IMR-90 (cell line): ENCODE measurements at regions not wholly inside any gene's neighbourhood (a gene's known extent, or its start where the extent isn't known, plus 50 kb on each side); places are given as distances from the start of the nearest gene placed in this dataset.

Source experiments
- ATAC-seq: fragments of 200-7000 bp; cut with Tn5 transposase; 2 replicates; pipeline ENCODE4 v1.9.1; 2020; ENCODE audit warnings: low read depth, mild to moderate bottlenecking, moderate library complexity
- BruUV-seq: library from RNA; stranded (reverse); fragments of 400-500 nt; replicated peaks from 2 replicates; lab custom pipeline; 2021; lab: Mats Ljungman, UMichigan
- CTCF ChIA-PET: fragments of 300-600 bp; formaldehyde crosslinking; extraction: SDS; loops from one replicate; lab custom pipeline; 2021; ENCODE audit warnings: antibody characterized with exemption; lab: Yijun Ruan, JAX
- POLR2A ChIA-PET: fragments of 300-600 bp; sonication (Branson Sonifier 250); formaldehyde crosslinking; loops from one replicate; lab custom pipeline; 2022; ENCODE audit warnings: antibody characterized with exemption; ENCODE audit not compliant: unreplicated experiment; lab: Charles Lee
- DNase-seq: peaks from one replicate; pipeline ENCODE4 v3.0.0; 2013
- H2AFZ ChIP-seq: replicated peaks from 2 replicates; pipeline ENCODE3; 2013; ENCODE audit warnings: low read length, mild to moderate bottlenecking; ENCODE audit not compliant: poor library complexity
- H2AK5ac ChIP-seq: 2 replicates; pipeline ENCODE4 v1.6.1; 2013; ENCODE audit warnings: low read depth, low read length, inconsistent platforms
- H2AK9ac ChIP-seq: replicated peaks from 2 replicates; pipeline ENCODE3; 2013; ENCODE audit warnings: mild to moderate bottlenecking, low read depth, low read length, moderate library complexity; ENCODE audit not compliant: poor library complexity
- H2BK120ac ChIP-seq: 2 replicates; pipeline ENCODE4 v1.6.1; 2013; ENCODE audit warnings: low read depth, low read length, inconsistent platforms
- H2BK15ac ChIP-seq: 3 replicates; pipeline ENCODE4 v1.6.1; 2013; ENCODE audit warnings: low read depth, low read length, inconsistent platforms
- H2BK20ac ChIP-seq: 2 replicates; pipeline ENCODE4 v1.6.1; 2013; ENCODE audit warnings: low read depth, mild to moderate bottlenecking, inconsistent platforms, low read length, moderate library complexity
- H2BK5ac ChIP-seq: 2 replicates; pipeline ENCODE4 v1.6.1; 2013; ENCODE audit warnings: mild to moderate bottlenecking, low read depth, low read length, inconsistent platforms; ENCODE audit not compliant: poor library complexity, severe bottlenecking
- H3K14ac ChIP-seq: replicated peaks from 2 replicates; pipeline ENCODE4 v1.6.1; 2013; ENCODE audit warnings: low read depth, low read length, inconsistent platforms
- H3K18ac ChIP-seq: 2 replicates; pipeline ENCODE4 v1.6.1; 2013; ENCODE audit warnings: low read depth, low read length, control low read depth
- H3K23ac ChIP-seq: 2 replicates; pipeline ENCODE4 v1.6.1; 2013; ENCODE audit warnings: low read depth, low read length, inconsistent platforms
- H3K27ac ChIP-seq: 2 replicates; pipeline ENCODE4 v1.5.1; 2013; ENCODE audit warnings: mild to moderate bottlenecking, control low read depth, low read length; ENCODE audit not compliant: insufficient read depth
- H3K27me3 ChIP-seq: 2 replicates; pipeline ENCODE4 v1.6.1; 2013; ENCODE audit warnings: low read length; ENCODE audit not compliant: control insufficient read depth, insufficient read depth
- H3K36me3 ChIP-seq: 2 replicates; pipeline ENCODE4 v1.6.1; 2013; ENCODE audit warnings: low read length, mixed read lengths; ENCODE audit not compliant: control insufficient read depth, insufficient read depth
- H3K4ac ChIP-seq: 2 replicates; pipeline ENCODE4 v1.6.1; 2013; ENCODE audit warnings: low read depth, low read length, inconsistent platforms
- H3K4me1 ChIP-seq: 2 replicates; pipeline ENCODE4 v1.6.1; 2013; ENCODE audit warnings: low read length, mixed read lengths; ENCODE audit not compliant: control insufficient read depth, insufficient read depth
- H3K4me2 ChIP-seq: 2 replicates; pipeline ENCODE4 v1.6.1; 2013; ENCODE audit warnings: low read depth, mild to moderate bottlenecking, control low read depth, low read length, moderate library complexity
- H3K4me3 ChIP-seq: 2 replicates; pipeline ENCODE4 v1.5.1; 2013; ENCODE audit warnings: low read depth, mild to moderate bottlenecking, control low read depth, low read length, moderate library complexity; ENCODE audit not compliant: insufficient read depth
- H3K56ac ChIP-seq: 2 replicates; pipeline ENCODE4 v1.6.1; 2013; ENCODE audit warnings: low read length, inconsistent platforms; ENCODE audit not compliant: insufficient read depth; ENCODE audit errors: extremely low read depth
- H3K79me1 ChIP-seq, 2 experiments: 2 replicates each; pipeline ENCODE4 v1.6.1; 2013; ENCODE audit warnings: low read length in 2 of 2, inconsistent platforms in 1 of 2, low read depth in 1 of 2
- H3K9ac ChIP-seq: 2 replicates; pipeline ENCODE4 v1.6.1; 2013; ENCODE audit warnings: low read depth, low read length, control low read depth
- H3K9me1 ChIP-seq: 2 replicates; pipeline ENCODE4 v1.6.1; 2013; ENCODE audit warnings: low read length, inconsistent platforms; ENCODE audit not compliant: insufficient read depth
- H3K9me3 ChIP-seq: 2 replicates; pipeline ENCODE4 v1.6.1; 2013; ENCODE audit warnings: low read length; ENCODE audit not compliant: control insufficient read depth, insufficient read depth
- H4K20me1 ChIP-seq: 2 replicates; pipeline ENCODE4 v1.6.1; 2013; ENCODE audit warnings: low read length, inconsistent platforms; ENCODE audit not compliant: insufficient read depth
- H4K5ac ChIP-seq: 2 replicates; pipeline ENCODE4 v1.6.1; 2013; ENCODE audit warnings: mild to moderate bottlenecking, low read depth, low read length, control low read depth
- H4K8ac ChIP-seq, 2 experiments: 2 replicates each; pipeline ENCODE4 v1.6.1; 2013; ENCODE audit warnings: low read depth in 2 of 2, low read length in 2 of 2, control low read depth in 1 of 2, inconsistent platforms in 1 of 2
- H4K91ac ChIP-seq: 2 replicates; pipeline ENCODE4 v1.6.1; 2013; ENCODE audit warnings: low read depth, low read length, inconsistent platforms; ENCODE audit not compliant: insufficient read depth
- BHLHE40 ChIP-seq: fragments of 150-350 bp; IDR thresholded peaks from 2 replicates; pipeline ENCODE4 v1.6.1; 2016; ENCODE audit warnings: mild to moderate bottlenecking, low read depth, low read length
- CEBPB ChIP-seq: IDR thresholded peaks from 2 replicates; pipeline ENCODE4 v1.6.1; 2012; ENCODE audit warnings: low read depth, low read length, improper control_type of control experiment
- CHD1 ChIP-seq: IDR thresholded peaks from 2 replicates; pipeline ENCODE4 v1.6.1; 2012; ENCODE audit warnings: low read depth, low read length, improper control_type of control experiment
- ELK1 ChIP-seq: fragments of 150-350 bp; IDR thresholded peaks from 2 replicates; pipeline ENCODE4 v1.6.1; 2016; ENCODE audit warnings: low read depth, mild to moderate bottlenecking, low read length, moderate library complexity, borderline replicate concordance
- FOS ChIP-seq: fragments of 150-350 bp; IDR thresholded peaks from 2 replicates; pipeline ENCODE4 v1.6.1; 2016; ENCODE audit warnings: low read depth, low read length
- MAFK ChIP-seq: IDR thresholded peaks from 2 replicates; pipeline ENCODE4 v1.6.1; 2012; ENCODE audit warnings: low read depth, low read length, improper control_type of control experiment
- MAZ ChIP-seq: IDR thresholded peaks from 2 replicates; pipeline ENCODE4 v1.6.1; 2012; ENCODE audit warnings: low read depth, mild to moderate bottlenecking, low read length, improper control_type of control experiment, moderate library complexity, borderline replicate concordance
- MXI1 ChIP-seq: IDR thresholded peaks from 2 replicates; pipeline ENCODE4 v1.6.1; 2012; ENCODE audit warnings: low read depth, mild to moderate bottlenecking, low read length, moderate library complexity, borderline replicate concordance
- NFE2L2 ChIP-seq: fragments of 150-350 bp; IDR thresholded peaks from 2 replicates; pipeline ENCODE4 v1.6.1; 2016; ENCODE audit warnings: low read depth, mild to moderate bottlenecking, low read length
- POLR2A ChIP-seq: IDR thresholded peaks from 2 replicates; pipeline ENCODE4 v1.6.1; 2012; ENCODE audit warnings: mild to moderate bottlenecking, low read depth, low read length
- RAD21 ChIP-seq: IDR thresholded peaks from 2 replicates; pipeline ENCODE4 v1.6.1; 2012; ENCODE audit warnings: low read length, improper control_type of control experiment
- RCOR1 ChIP-seq: IDR thresholded peaks from 2 replicates; pipeline ENCODE4 v1.6.1; 2012; ENCODE audit warnings: mild to moderate bottlenecking, low read length, improper control_type of control experiment; ENCODE audit not compliant: insufficient replicate concordance
- RFX5 ChIP-seq: IDR thresholded peaks from 2 replicates; pipeline ENCODE4 v1.8.0; 2012; ENCODE audit warnings: low read depth, mild to moderate bottlenecking, low read length, moderate library complexity
- SMC3 ChIP-seq: fragments of 150-350 bp; IDR thresholded peaks from 2 replicates; pipeline ENCODE4 v1.6.1; 2016; ENCODE audit warnings: low read depth, mild to moderate bottlenecking, antibody characterized with exemption, low read length, moderate library complexity
- WGBS, 2 experiments: methylation state at CpG; one replicate each; pipeline versions ENCODE4 v1.1.5 to v1.1.7; 2013; ENCODE audit warnings: missing lambda C conversion rate in 2 of 2; ENCODE audit not compliant: insufficient read length in 1 of 2; ENCODE audit errors: extremely low coverage in 2 of 2; 5-methylcytosine and 5-hydroxymethylcytosine counted together
- dilution Hi-C: fragments of 300-500 bp; cut with HindIII; formaldehyde crosslinking; loops from one replicate; pipeline ENCODE4 v1.14.3; 2018; ENCODE audit warnings: low sequenced_read_pairs; ENCODE audit not compliant: unreplicated experiment
- in situ Hi-C: fragments of 300-500 bp; cut with MboI; formaldehyde crosslinking; loops from 3 replicates; pipeline ENCODE4 v1.14.3; 2019; ENCODE audit warnings: low sequenced_read_pairs, inconsistent platforms, mixed read lengths
- intact Hi-C: fragments of 100-400 bp; cut with micrococcal nuclease; formaldehyde crosslinking; loops from 2 replicates; pipeline ENCODE4 v1.10.0; 2022
- TF ChIP-seq, protein P1 (sequence below): fragments of 150-350 bp; IDR thresholded peaks from 2 replicates; pipeline ENCODE4 v1.6.1; 2017; ENCODE audit warnings: mild to moderate bottlenecking, antibody characterized with exemption, low read length, low read depth
- TF ChIP-seq, protein P2 (sequence below): conservative IDR thresholded peaks from 2 replicates; pipeline ENCODE4 v1.5.1; 2012; ENCODE audit warnings: mild to moderate bottlenecking, low read depth, low read length, improper control_type of control experiment

- H4K5ac ChIP-seq: no peak overlapping the region
- TF ChIP-seq, protein P1, sequence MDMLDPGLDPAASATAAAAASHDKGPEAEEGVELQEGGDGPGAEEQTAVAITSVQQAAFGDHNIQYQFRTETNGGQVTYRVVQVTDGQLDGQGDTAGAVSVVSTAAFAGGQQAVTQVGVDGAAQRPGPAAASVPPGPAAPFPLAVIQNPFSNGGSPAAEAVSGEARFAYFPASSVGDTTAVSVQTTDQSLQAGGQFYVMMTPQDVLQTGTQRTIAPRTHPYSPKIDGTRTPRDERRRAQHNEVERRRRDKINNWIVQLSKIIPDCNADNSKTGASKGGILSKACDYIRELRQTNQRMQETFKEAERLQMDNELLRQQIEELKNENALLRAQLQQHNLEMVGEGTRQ: no peak
- TF ChIP-seq CHD1: no peak
- no peak for TF ChIP-seq BHLHE40
- TF ChIP-seq ELK1: no peak
- no peak for TF ChIP-seq MAZ
- no peak for TF ChIP-seq MXI1
- no peak for TF ChIP-seq CEBPB
- TF ChIP-seq SMC3: no peak
- TF ChIP-seq RFX5: no peak
- TF ChIP-seq RCOR1: no peak
- no peak for TF ChIP-seq MAFK
- TF ChIP-seq NFE2L2: no peak
- TF ChIP-seq, protein P2, sequence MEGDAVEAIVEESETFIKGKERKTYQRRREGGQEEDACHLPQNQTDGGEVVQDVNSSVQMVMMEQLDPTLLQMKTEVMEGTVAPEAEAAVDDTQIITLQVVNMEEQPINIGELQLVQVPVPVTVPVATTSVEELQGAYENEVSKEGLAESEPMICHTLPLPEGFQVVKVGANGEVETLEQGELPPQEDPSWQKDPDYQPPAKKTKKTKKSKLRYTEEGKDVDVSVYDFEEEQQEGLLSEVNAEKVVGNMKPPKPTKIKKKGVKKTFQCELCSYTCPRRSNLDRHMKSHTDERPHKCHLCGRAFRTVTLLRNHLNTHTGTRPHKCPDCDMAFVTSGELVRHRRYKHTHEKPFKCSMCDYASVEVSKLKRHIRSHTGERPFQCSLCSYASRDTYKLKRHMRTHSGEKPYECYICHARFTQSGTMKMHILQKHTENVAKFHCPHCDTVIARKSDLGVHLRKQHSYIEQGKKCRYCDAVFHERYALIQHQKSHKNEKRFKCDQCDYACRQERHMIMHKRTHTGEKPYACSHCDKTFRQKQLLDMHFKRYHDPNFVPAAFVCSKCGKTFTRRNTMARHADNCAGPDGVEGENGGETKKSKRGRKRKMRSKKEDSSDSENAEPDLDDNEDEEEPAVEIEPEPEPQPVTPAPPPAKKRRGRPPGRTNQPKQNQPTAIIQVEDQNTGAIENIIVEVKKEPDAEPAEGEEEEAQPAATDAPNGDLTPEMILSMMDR: no peak
- TF ChIP-seq FOS: no peak
- no peak for TF ChIP-seq RAD21
- TF ChIP-seq POLR2A: no peak
- H3K4me3 ChIP-seq: no peak overlapping the region
- no peak overlapping the region for H2BK5ac ChIP-seq
- no peaks in the 10 kb centered on the region for H4K20me1 ChIP-seq
- no peak overlapping the region for H2BK15ac ChIP-seq
- no peak overlapping the region for H3K56ac ChIP-seq
- H3K4me2 ChIP-seq: no peak overlapping the region
- intact Hi-C loops: no loop called here
- H2BK120ac ChIP-seq: no peak overlapping the region
- no peak overlapping the region for H2AK9ac ChIP-seq
- H3K4me1 ChIP-seq: no peaks in the 10 kb centered on the region
- H3K27me3 ChIP-seq: no peaks in the 10 kb centered on the region
- H4K8ac ChIP-seq: no peak overlapping the region
- H2BK20ac ChIP-seq: no peak overlapping the region
- no peak overlapping the region for H3K23ac ChIP-seq
- POLR2A ChIA-PET: no interaction called here
- H3K79me1 ChIP-seq: no peaks in the 10 kb centered on the region
- no peak overlapping the region for H2AFZ ChIP-seq
- ATAC-seq: no peak
- H3K18ac ChIP-seq: no peak overlapping the region
- CTCF ChIA-PET: no interaction called here
- no peak overlapping the region for H3K14ac ChIP-seq
- 0 out of 2 replicates have a peak, but pooled peaks cover 1% of the 10 kb centered on the region for H3K36me3 ChIP-seq
- no peak for DNase-seq
- H3K9me1 ChIP-seq: no peaks in the 10 kb centered on the region
- H2AK5ac ChIP-seq: no peak overlapping the region
- in situ Hi-C loops: no loop called here
- no peak overlapping the region for H3K9ac ChIP-seq
- no peak overlapping the region for H4K91ac ChIP-seq
- H3K9me3 ChIP-seq: peaks cover 2% of the 10 kb centered on the region
- no peak overlapping the region for H3K4ac ChIP-seq
- dilution Hi-C loops: no loop called here
- no TSS peak for BruUV-seq
- no peak overlapping the region for H3K27ac ChIP-seq
- no CpG with 5 or more reads among the region's 2 CpGs for WGBS, 2 experiments
Measured at GRCh38 chr6:121627761-121628160, 192.3 kb downstream of the GJA1 start.
